ENCODE measurements at regions not wholly inside any gene's neighbourhood (a gene's known extent, or its start where the extent isn't known, plus 50 kb on each side); places are given as distances from the start of the nearest gene placed in this dataset.

GRCh38 chr13:79834876-79835275, 353.9 kb downstream of the NDFIP2 start:
- TF ChIP-seq POLR2A (IDR thresholded peaks at IDR 0.05) (no peak), CTCF (IDR thresholded peaks at IDR 0.05) (no peak), POLR2AphosphoS5 (IDR thresholded peaks at IDR 0.05) (no peak)

All from breast epithelium (tissue), 3 donors.